Fibroblast of mammary gland (primary cell): ENCODE measurements at regions not wholly inside any gene's neighbourhood (a gene's known extent, or its start where the extent isn't known, plus 50 kb on each side); places are given as distances from the start of the nearest gene placed in this dataset.
"Not testable (repeated sequence)": the region's sequence is repeated elsewhere in the genome, so short reads cannot be mapped to it uniquely, and the experiment has no call there.

Experiments used
- DNase-seq: peaks from one replicate; pipeline ENCODE4 v3.0.0-alpha.2; 2010; ENCODE audit warnings: low read depth
- H3K4me3 ChIP-seq: 2 replicates; pipeline ENCODE4 v1.5.1; 2011; ENCODE audit warnings: low read depth, mild to moderate bottlenecking, low read length, moderate library complexity; ENCODE audit not compliant: control insufficient read depth
- TF ChIP-seq, protein P1 (sequence below): conservative IDR thresholded peaks from 2 replicates; pipeline ENCODE4 v1.5.1; 2011; ENCODE audit warnings: low read depth, low read length, inconsistent platforms; ENCODE audit not compliant: control insufficient read depth, insufficient read depth

DNA sequence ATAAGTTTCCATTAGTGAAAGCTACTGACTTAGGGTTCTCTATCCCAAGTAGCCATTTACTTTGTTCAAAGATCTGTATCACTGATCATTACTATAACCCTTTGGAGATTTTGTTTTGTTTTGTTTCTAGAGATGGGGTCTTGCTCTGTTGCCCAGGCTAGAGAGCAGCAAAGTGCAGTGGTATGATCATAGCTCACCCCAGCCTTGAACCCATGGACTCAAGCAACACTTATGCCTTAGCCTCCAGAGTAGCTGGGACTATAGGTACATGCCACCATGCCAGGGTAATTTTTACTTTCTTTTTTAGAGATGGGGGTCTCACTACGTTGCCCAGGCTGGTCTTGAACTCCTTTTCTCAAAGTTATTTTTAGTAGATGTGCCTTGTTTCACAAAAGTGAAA lies 154.7 kb downstream of the KCNJ2 start:
- no peak overlapping the region for H3K4me3 ChIP-seq
- TF ChIP-seq, protein P1, sequence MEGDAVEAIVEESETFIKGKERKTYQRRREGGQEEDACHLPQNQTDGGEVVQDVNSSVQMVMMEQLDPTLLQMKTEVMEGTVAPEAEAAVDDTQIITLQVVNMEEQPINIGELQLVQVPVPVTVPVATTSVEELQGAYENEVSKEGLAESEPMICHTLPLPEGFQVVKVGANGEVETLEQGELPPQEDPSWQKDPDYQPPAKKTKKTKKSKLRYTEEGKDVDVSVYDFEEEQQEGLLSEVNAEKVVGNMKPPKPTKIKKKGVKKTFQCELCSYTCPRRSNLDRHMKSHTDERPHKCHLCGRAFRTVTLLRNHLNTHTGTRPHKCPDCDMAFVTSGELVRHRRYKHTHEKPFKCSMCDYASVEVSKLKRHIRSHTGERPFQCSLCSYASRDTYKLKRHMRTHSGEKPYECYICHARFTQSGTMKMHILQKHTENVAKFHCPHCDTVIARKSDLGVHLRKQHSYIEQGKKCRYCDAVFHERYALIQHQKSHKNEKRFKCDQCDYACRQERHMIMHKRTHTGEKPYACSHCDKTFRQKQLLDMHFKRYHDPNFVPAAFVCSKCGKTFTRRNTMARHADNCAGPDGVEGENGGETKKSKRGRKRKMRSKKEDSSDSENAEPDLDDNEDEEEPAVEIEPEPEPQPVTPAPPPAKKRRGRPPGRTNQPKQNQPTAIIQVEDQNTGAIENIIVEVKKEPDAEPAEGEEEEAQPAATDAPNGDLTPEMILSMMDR = no peak
- no peak for DNase-seq

DNA sequence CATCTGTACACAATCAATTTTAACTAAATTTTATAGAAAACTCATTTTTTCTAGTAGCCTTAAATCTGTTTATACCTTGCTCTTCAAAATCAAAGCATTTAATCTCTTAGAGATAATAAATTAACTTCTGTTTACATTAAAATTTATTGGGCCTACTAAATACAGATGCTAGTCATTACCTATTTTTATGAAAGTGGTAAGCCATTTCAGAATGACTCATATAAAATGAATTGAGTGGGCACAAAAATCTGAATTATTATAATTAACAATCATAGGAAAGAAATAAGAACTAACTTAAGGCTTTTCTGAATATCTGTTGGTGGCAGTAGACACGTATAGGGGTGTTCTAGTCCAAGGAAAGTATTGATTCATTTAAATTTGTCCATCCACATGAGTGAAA lies 157.9 kb downstream of the KCNJ2 start:
- no peak overlapping the region for H3K4me3 ChIP-seq
- TF ChIP-seq, protein P1 = no peak
- no peak for DNase-seq

GRCh38 chr17:70327723-70328122 lies 158.4 kb downstream of the KCNJ2 start:
- DNase-seq = no peak
- TF ChIP-seq, protein P1 = no peak
- H3K4me3 ChIP-seq = no peak overlapping the region

DNA sequence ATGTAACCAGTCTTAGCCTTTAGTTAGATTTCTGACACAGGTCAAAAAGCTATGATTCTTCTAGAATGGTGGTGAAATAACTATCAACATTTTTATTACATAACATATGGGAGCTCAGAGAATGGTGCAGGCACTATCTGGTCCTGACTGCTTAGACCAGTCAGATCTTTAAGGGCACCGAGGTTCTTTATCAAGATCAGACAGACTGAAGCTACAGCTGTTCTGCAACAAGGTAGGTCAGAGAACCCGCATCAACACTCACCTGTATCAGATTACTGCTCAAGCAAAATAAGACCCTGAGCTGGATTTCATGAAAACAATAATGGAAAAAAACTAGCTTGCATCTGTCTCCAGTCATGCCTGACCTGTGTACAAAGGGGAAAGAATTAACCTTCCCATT lies 160.4 kb downstream of the KCNJ2 start:
- TF ChIP-seq, protein P1 = no peak
- DNase-seq = no peak

GRCh38 chr17:70331066-70331465 lies 161.7 kb downstream of the KCNJ2 start:
- H3K4me3 ChIP-seq, DNase-seq: not testable (repeated sequence)

More for the DNA sequence above, 160.4 kb downstream of the KCNJ2 start:
- H3K4me3 ChIP-seq = no peak overlapping the region

- TF ChIP-seq, protein P1 = no peak
- H3K4me3 ChIP-seq = no peak overlapping the region
- no peak for DNase-seq
Observed at GRCh38 chr17:70332356-70333210, 163.3 kb downstream of the KCNJ2 start.

DNA sequence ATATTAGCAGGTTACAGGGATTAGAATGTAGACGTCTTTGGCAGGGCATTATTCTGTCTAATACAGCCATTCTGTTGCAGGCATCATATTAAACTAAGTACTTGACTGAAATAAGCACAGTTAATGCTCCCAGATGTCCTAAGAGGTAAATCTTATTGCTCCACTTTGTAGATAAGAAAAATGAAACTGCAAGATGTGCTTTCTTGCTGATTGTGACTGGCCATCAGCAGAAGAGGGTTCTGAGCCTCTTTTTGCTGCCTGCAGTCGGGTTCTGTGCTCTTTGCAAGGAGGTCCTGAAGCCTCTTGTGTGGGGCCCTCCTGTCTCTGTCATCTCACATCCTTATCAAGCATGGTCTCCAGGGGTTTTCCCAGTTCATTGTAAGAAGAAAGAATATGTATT lies 167.1 kb downstream of the KCNJ2 start:
- TF ChIP-seq, protein P1 = no peak
- H3K4me3 ChIP-seq = no peak overlapping the region
- DNase-seq = no peak
